Uterus (tissue), 2 donors: ENCODE measurements at regions not wholly inside any gene's neighbourhood (a gene's known extent, or its start where the extent isn't known, plus 50 kb on each side); places are given as distances from the start of the nearest gene placed in this dataset.

ENCODE experiments used
- CTCF ChIP-seq, 4 experiments: fragments of 200-600 bp in 2 of 4; fragments of 450-650 bp in 2 of 4; sonication (generic) in 2 of 4; IDR thresholded peaks; one replicate each; pipeline ENCODE4 v1.5.1; 2016 to 2019; ENCODE audit warnings: antibody characterized with exemption in 4 of 4, mild to moderate bottlenecking in 2 of 4, moderate library complexity in 1 of 4
- POLR2A ChIP-seq, 2 donors: fragments of 450-650 bp; IDR thresholded peaks; one replicate each; pipeline ENCODE4 v1.6.1; 2016; ENCODE audit warnings: antibody characterized with exemption in 2 of 2, mild to moderate bottlenecking in 1 of 2, moderate library complexity in 1 of 2

DNA sequence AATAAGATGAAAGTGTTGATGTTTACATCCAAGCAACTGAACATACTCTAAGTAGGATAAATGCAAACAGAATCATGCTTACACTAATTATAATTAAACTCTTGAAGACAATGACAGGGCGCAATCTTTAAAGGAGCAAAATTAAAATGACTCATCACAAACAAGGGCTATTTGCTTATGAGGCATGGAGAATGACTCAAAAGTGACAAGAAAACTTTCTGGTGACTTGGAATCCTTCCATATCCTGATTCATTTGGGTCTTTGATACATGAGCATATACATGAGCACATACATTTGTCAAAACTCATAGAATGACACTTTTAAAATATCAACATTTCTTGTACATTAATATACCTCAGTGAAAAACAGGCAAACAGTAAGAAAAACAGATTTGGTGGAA lies 1632.3 kb downstream of the KCNT2 start:
- TF ChIP-seq CTCF (IDR thresholded peaks at IDR 0.05) (no peak), POLR2A (IDR thresholded peaks at IDR 0.05) (no peak)
